Gastrocnemius medialis (tissue), 4 donors: ENCODE measurements at regions not wholly inside any gene's neighbourhood (a gene's known extent, or its start where the extent isn't known, plus 50 kb on each side); places are given as distances from the start of the nearest gene placed in this dataset.

Experiments used
- ATAC-seq, 2 donors: fragments of 150-250 bp; one replicate each; pipeline ENCODE4 v1.9.1; 2016
- DNase-seq, 2 donors: peaks; one replicate each; pipeline ENCODE4 v3.0.0-alpha.2; 2019
- H3K27ac ChIP-seq, 4 donors: fragments of 200-600 bp; sonication (generic); 1 replicate in 1 of 4; 2 replicates in 3 of 4; pipeline ENCODE4 v1.5.1; 2016 to 2018; ENCODE audit warnings: mild to moderate bottlenecking in 2 of 4, moderate library complexity in 1 of 4
- H3K27me3 ChIP-seq, 3 donors: fragments of 200-600 bp; sonication (generic) in 2 of 3; 1 replicate in 1 of 3; 2 replicates in 2 of 3; pipeline versions ENCODE4 v1.5.1 to v1.6.0; 2016 to 2019; ENCODE audit warnings: mild to moderate bottlenecking in 1 of 3, moderate library complexity in 1 of 3
- H3K36me3 ChIP-seq, 2 donors: fragments of 200-600 bp; sonication (generic) in 1 of 2; one replicate each; pipeline ENCODE4 v1.5.1; 2017 to 2018
- H3K4me1 ChIP-seq, 2 donors: fragments of 200-600 bp; sonication (generic) in 1 of 2; one replicate each; pipeline ENCODE4 v1.5.1; 2016 to 2017; ENCODE audit warnings: mild to moderate bottlenecking in 2 of 2
- H3K4me3 ChIP-seq, 4 donors: fragments of 200-600 bp; sonication (generic) in 3 of 4; 1 replicate in 1 of 4; 2 replicates in 3 of 4; pipeline ENCODE4 v1.5.1; 2016 to 2019; ENCODE audit warnings: mild to moderate bottlenecking in 2 of 4
- H3K9me3 ChIP-seq, 3 donors: fragments of 200-600 bp; sonication (generic) in 2 of 3; 1 replicate in 1 of 3; 2 replicates in 2 of 3; pipeline ENCODE4 v1.5.1; 2016 to 2019
- CTCF ChIP-seq, 5 experiments: fragments of 450-650 bp in 3 of 5; fragments of 200-600 bp in 2 of 5; sonication (generic) in 2 of 5; IDR thresholded peaks in 4 of 5; conservative IDR thresholded peaks in 1 of 5; 1 replicate in 4 of 5; 2 replicates in 1 of 5; pipeline ENCODE4 v1.5.1; 2016 to 2019; ENCODE audit warnings: antibody characterized with exemption in 5 of 5, mild to moderate bottlenecking in 3 of 5, moderate library complexity in 3 of 5
- POLR2A ChIP-seq, 2 donors: fragments of 450-650 bp; IDR thresholded peaks; one replicate each; pipeline ENCODE4 v1.6.1; 2017; ENCODE audit warnings: antibody characterized with exemption in 2 of 2, mild to moderate bottlenecking in 2 of 2, moderate library complexity in 2 of 2
- in situ Hi-C, 4 donors: fragments of 200-750 bp; cut with MboI; loops; one replicate each; pipeline versions ENCODE4 v1.15.0 to v1.8.0; 2017; ENCODE audit warnings: low sequenced_read_pairs in 4 of 4
- intact Hi-C: fragments of 100-400 bp; cut with DNase I; formaldehyde crosslinking; loops from one replicate; pipeline ENCODE4 v1.15.1; 2023; ENCODE audit warnings: low total_unique reads

GRCh38 chr10:123526356-123527064, 139.6 kb upstream of the GPR26 start:
- Histone ChIP-seq H3K27ac (no peak overlapping the region), H3K27me3 (no peaks in the 10 kb centered on the region), H3K4me3 (no peak overlapping the region), H3K36me3 (no peaks in the 10 kb centered on the region), H3K4me1 (no peaks in the 10 kb centered on the region), H3K9me3 (no peaks in the 10 kb centered on the region)
- TF ChIP-seq CTCF (IDR thresholded peaks at IDR 0.05 in 4 of 5, conservative IDR thresholded peaks at IDR 0.05 in 1 of 5) (no peak), POLR2A (IDR thresholded peaks at IDR 0.05) (no peak)
- intact Hi-C loops (no loop called here), in situ Hi-C loops (no loop called here)
- DNase-seq, result no peak
- no peak for ATAC-seq

GRCh38 chr10:123527151-123527550, 139.0 kb upstream of the GPR26 start:
- no peaks in the 10 kb centered on the region for H3K27me3 ChIP-seq
- no peaks in the 10 kb centered on the region for H3K36me3 ChIP-seq
- no peak for ATAC-seq
- in situ Hi-C loops, result no loop called here
- no peaks in the 10 kb centered on the region for H3K4me1 ChIP-seq
- H3K4me3 ChIP-seq, result no peak overlapping the region
- DNase-seq, result no peak
- intact Hi-C loops, result no loop called here
- no peaks in the 10 kb centered on the region for H3K9me3 ChIP-seq
- H3K27ac ChIP-seq, result no peak overlapping the region
- TF ChIP-seq POLR2A (IDR thresholded peaks at IDR 0.05) (no peak), CTCF (IDR thresholded peaks at IDR 0.05 in 4 of 5, conservative IDR thresholded peaks at IDR 0.05 in 1 of 5) (no peak)

GRCh38 chr10:123529146-123529760, 136.9 kb upstream of the GPR26 start:
- H3K4me3 ChIP-seq, result no peak overlapping the region
- ATAC-seq, result no peak
- DNase-seq, result no peak
- H3K27ac ChIP-seq, result no peak overlapping the region
- H3K4me1 ChIP-seq, result no peaks in the 10 kb centered on the region
- H3K9me3 ChIP-seq, result no peaks in the 10 kb centered on the region
- no peaks in the 10 kb centered on the region for H3K36me3 ChIP-seq
- no peak for TF ChIP-seq CTCF (IDR thresholded peaks at IDR 0.05 in 4 of 5, conservative IDR thresholded peaks at IDR 0.05 in 1 of 5)
- no peak for TF ChIP-seq POLR2A (IDR thresholded peaks at IDR 0.05)
- intact Hi-C loops (no loop called here), in situ Hi-C loops (no loop called here)
- H3K27me3 ChIP-seq, result peaks cover 0 to 7% (median 0%) of the 10 kb centered on the region in 3 donors

GRCh38 chr10:123530166-123530870, 135.8 kb upstream of the GPR26 start:
- DNase-seq, result no peak
- in situ Hi-C loops, result no loop called here
- no peak for ATAC-seq

More at GRCh38 chr10:123530166-123530870, 135.8 kb upstream of the GPR26 start:
- Histone ChIP-seq H3K9me3 (no peaks in the 10 kb centered on the region), H3K27ac (no peak overlapping the region), H3K4me3 (no peak overlapping the region), H3K36me3 (no peaks in the 10 kb centered on the region), H3K4me1 (no peaks in the 10 kb centered on the region), H3K27me3 (peaks cover 0 to 7% (median 0%) of the 10 kb centered on the region in 3 donors)
- TF ChIP-seq POLR2A (IDR thresholded peaks at IDR 0.05) (no peak), CTCF (IDR thresholded peaks at IDR 0.05 in 4 of 5, conservative IDR thresholded peaks at IDR 0.05 in 1 of 5) (no peak)
- intact Hi-C loops, result no loop called here
